ENCODE measurements at regions not wholly inside any gene's neighbourhood (a gene's known extent, or its start where the extent isn't known, plus 50 kb on each side); places are given as distances from the start of the nearest gene placed in this dataset.
"Not testable (repeated sequence)": the region's sequence is repeated elsewhere in the genome, so short reads cannot be mapped to it uniquely, and the experiment has no call there.

DNA sequence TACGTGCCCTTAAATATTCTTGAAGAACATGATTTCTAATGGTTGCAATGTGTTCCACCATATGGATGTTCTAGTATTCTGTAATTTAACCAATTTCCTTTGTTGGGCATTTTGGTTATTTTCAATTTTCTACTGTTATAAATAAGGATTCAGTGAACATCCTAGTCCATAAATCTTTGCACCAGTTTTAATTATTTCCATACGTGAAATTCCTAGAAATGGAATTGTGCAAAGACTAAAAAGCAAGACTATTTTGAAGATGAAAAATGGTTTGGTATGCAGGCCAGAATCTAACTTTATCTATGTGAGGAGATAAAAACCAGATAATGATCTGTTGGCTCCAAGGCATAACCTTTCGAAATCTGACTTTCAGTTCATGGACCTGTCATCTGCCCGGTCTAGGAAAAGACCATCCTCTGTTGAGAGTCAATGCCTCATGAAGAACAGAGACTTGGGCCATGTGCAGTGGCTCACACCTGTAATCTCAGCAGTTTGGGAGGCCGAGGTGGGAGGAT is 633.2 kb upstream of the NRP1 start:
- Histone ChIP-seq H3K4me2 (ENCODE audit: unreplicated experiment) (no peak overlapping the region), H3K9ac (no peak overlapping the region), H3K4me1 (ENCODE audit: insufficient read depth) (no peaks in the 10 kb centered on the region), H4K20me1 (ENCODE audit: insufficient read depth) (no peaks in the 10 kb centered on the region), H2AFZ (no peak overlapping the region), H3K9me3 (ENCODE audit: low read depth) (no peaks in the 10 kb centered on the region), H3K79me2 (ENCODE audit: insufficient read depth) (no peaks in the 10 kb centered on the region), H3K27me3 (replicated peaks; ENCODE audit: insufficient read depth) (no peaks in the 10 kb centered on the region), H3K9me2 (ENCODE audit: insufficient read depth) (no peaks in the 10 kb centered on the region), H3K27ac (no peak overlapping the region), H3K36me3 (ENCODE audit: low read depth) (no peaks in the 10 kb centered on the region), H3K4me3 (no peak overlapping the region), H3F3A (ENCODE audit: insufficient read depth) (no peaks in the 10 kb centered on the region)
- WGBS, 2 experiments (ENCODE audit: low coverage in 1 of 2, low lambda C conversion rate in 2 of 2, missing lambda C conversion rate in 2 of 2), result 24 to 25% methylated on average over 5 of the region's 5 CpGs
- no peak for TF ChIP-seq EZH2 (IDR thresholded peaks at IDR 0.05; ENCODE audit: insufficient read depth, poor library complexity, severe bottlenecking)
- no peak for TF ChIP-seq EZH2phosphoT487 (IDR thresholded peaks at IDR 0.05; ENCODE audit: insufficient read depth, low read depth)
- DNase-seq, result no peak
- in situ Hi-C loops (cut with MboI), result no loop called here

GRCh38 chr10:33966946-33967345 is 632.5 kb upstream of the NRP1 start:
- no peaks in the 10 kb centered on the region for H3F3A ChIP-seq (ENCODE audit: insufficient read depth)
- no peaks in the 10 kb centered on the region for H3K9me3 ChIP-seq (ENCODE audit: low read depth)
- H3K27me3 ChIP-seq (replicated peaks; ENCODE audit: insufficient read depth), result no peaks in the 10 kb centered on the region
- no peaks in the 10 kb centered on the region for H3K36me3 ChIP-seq (ENCODE audit: low read depth)
- H3K79me2 ChIP-seq (ENCODE audit: insufficient read depth), result no peaks in the 10 kb centered on the region
- H3K9me2 ChIP-seq (ENCODE audit: insufficient read depth), result no peaks in the 10 kb centered on the region
- TF ChIP-seq EZH2phosphoT487 (IDR thresholded peaks at IDR 0.05; ENCODE audit: insufficient read depth, low read depth), result no peak
- no peak for TF ChIP-seq EZH2 (IDR thresholded peaks at IDR 0.05; ENCODE audit: insufficient read depth, poor library complexity, severe bottlenecking)
- H3K4me2 ChIP-seq (ENCODE audit: unreplicated experiment), result no peak overlapping the region
- DNase-seq, result no peak
- in situ Hi-C loops (cut with MboI), result no loop called here
- no peak overlapping the region for H3K9ac ChIP-seq
- no peaks in the 10 kb centered on the region for H4K20me1 ChIP-seq (ENCODE audit: insufficient read depth)
- no peak overlapping the region for H3K4me3 ChIP-seq
- no peaks in the 10 kb centered on the region for H3K4me1 ChIP-seq (ENCODE audit: insufficient read depth)
- no peak overlapping the region for H2AFZ ChIP-seq
- H3K27ac ChIP-seq, result no peak overlapping the region
- WGBS, 2 experiments (ENCODE audit: low coverage in 1 of 2, low lambda C conversion rate in 2 of 2, missing lambda C conversion rate in 2 of 2), result 92 to 93% methylated on average over 4 of the region's 4 CpGs

DNA sequence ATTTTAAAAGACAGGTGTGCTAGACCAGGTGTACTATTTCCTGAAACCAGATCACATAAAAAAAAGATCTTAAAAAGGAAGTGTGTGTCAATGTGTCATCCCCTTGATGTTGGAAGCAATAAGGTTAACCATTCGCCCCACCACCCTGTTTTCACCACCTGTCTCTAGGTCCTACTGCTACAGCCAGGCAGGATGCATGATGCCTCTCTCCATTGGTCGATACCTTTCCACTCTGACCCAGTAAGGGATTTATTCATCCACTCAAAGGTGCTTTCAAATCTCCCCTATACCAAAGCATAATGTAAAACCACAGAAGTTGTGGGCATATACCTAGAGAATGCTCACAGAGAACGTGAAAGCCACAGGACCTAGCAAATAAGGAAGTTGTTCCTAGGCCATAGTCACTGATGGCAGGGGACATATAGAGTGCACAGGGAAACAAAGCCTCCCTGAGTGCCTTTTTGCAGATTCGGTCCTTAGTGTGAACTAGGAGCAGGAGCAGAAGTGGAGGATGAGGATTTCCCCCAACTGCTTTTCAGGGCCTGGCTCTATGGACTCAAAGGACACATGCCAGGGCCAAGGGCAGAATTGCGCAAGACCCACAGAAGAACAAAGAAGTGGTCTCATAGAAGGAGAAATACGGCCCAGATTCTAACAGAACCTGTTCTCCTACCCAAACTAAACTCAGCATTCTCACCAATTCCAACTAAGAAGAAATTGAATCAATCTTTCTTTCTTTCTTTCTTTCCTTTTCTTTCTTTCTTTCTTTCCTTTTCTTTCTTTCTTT is 631.5 kb upstream of the NRP1 start:
- Histone ChIP-seq H3K79me2 (ENCODE audit: insufficient read depth) (no peaks in the 10 kb centered on the region), H3K4me2 (ENCODE audit: unreplicated experiment) (no peak overlapping the region), H3K36me3 (ENCODE audit: low read depth) (no peaks in the 10 kb centered on the region), H3K27ac (no peak overlapping the region), H3K9me3 (ENCODE audit: low read depth) (no peaks in the 10 kb centered on the region), H3K4me3 (no peak overlapping the region), H3K27me3 (replicated peaks; ENCODE audit: insufficient read depth) (no peaks in the 10 kb centered on the region), H3F3A (ENCODE audit: insufficient read depth) (no peaks in the 10 kb centered on the region), H4K20me1 (ENCODE audit: insufficient read depth) (no peaks in the 10 kb centered on the region), H3K9me2 (ENCODE audit: insufficient read depth) (no peaks in the 10 kb centered on the region), H2AFZ (no peak overlapping the region), H3K9ac (no peak overlapping the region), H3K4me1 (ENCODE audit: insufficient read depth) (no peaks in the 10 kb centered on the region)
- TF ChIP-seq EZH2 (IDR thresholded peaks at IDR 0.05; ENCODE audit: insufficient read depth, poor library complexity, severe bottlenecking), result no peak
- no peak for TF ChIP-seq EZH2phosphoT487 (IDR thresholded peaks at IDR 0.05; ENCODE audit: insufficient read depth, low read depth)
- in situ Hi-C loops (cut with MboI), result no loop called here
- WGBS, 2 experiments (ENCODE audit: low coverage in 1 of 2, low lambda C conversion rate in 2 of 2, missing lambda C conversion rate in 2 of 2), result 79 to 82% methylated on average over 6 of the region's 6 CpGs
- no peak for DNase-seq

DNA sequence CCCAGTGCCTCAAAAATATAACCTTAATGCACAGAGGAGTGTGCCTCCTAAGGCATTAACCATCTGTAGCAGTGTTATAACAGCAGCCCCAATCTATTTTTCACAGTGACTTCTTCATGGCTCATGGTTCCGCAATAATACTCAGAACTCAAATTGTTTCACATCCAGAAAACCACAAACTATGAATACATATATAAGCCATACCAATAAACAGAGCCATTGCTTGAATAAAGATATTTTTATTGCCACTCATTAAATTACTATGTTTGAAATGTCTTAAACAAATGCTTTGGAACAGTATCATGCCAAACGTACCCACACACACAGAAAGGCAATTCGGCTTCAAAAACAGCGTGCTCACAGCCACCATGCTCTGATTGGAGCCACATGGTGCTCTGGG is 629.3 kb upstream of the NRP1 start:
- in situ Hi-C loops (cut with MboI), result no loop called here
- no peaks in the 10 kb centered on the region for H3K27me3 ChIP-seq (replicated peaks; ENCODE audit: insufficient read depth)
- no peaks in the 10 kb centered on the region for H3K9me3 ChIP-seq (ENCODE audit: low read depth)
- no peak for DNase-seq
- no peaks in the 10 kb centered on the region for H3K9me2 ChIP-seq (ENCODE audit: insufficient read depth)
- no peak for TF ChIP-seq EZH2phosphoT487 (IDR thresholded peaks at IDR 0.05; ENCODE audit: insufficient read depth, low read depth)
- TF ChIP-seq EZH2 (IDR thresholded peaks at IDR 0.05; ENCODE audit: insufficient read depth, poor library complexity, severe bottlenecking), result no peak
- H3F3A ChIP-seq (ENCODE audit: insufficient read depth), result no peaks in the 10 kb centered on the region
- no peak overlapping the region for H3K27ac ChIP-seq
- WGBS, 2 experiments (ENCODE audit: low coverage in 1 of 2, low lambda C conversion rate in 2 of 2, missing lambda C conversion rate in 2 of 2), result 92 to 97% methylated on average over 4 of the region's 4 CpGs
- no peaks in the 10 kb centered on the region for H3K36me3 ChIP-seq (ENCODE audit: low read depth)
- no peak overlapping the region for H2AFZ ChIP-seq
- H3K4me3 ChIP-seq, result no peak overlapping the region
- H3K79me2 ChIP-seq (ENCODE audit: insufficient read depth), result no peaks in the 10 kb centered on the region
- H3K4me2 ChIP-seq (ENCODE audit: unreplicated experiment), result no peak overlapping the region
- no peaks in the 10 kb centered on the region for H4K20me1 ChIP-seq (ENCODE audit: insufficient read depth)
- no peaks in the 10 kb centered on the region for H3K4me1 ChIP-seq (ENCODE audit: insufficient read depth)
- no peak overlapping the region for H3K9ac ChIP-seq

- H3K9me3 ChIP-seq (ENCODE audit: low read depth); H4K20me1 ChIP-seq (ENCODE audit: insufficient read depth); H2AFZ ChIP-seq; H3K9ac ChIP-seq; DNase-seq; H3K36me3 ChIP-seq (ENCODE audit: low read depth); H3F3A ChIP-seq (ENCODE audit: insufficient read depth); H3K79me2 ChIP-seq (ENCODE audit: insufficient read depth); H3K27ac ChIP-seq; H3K4me3 ChIP-seq; H3K9me2 ChIP-seq (ENCODE audit: insufficient read depth); H3K27me3 ChIP-seq (replicated peaks; ENCODE audit: insufficient read depth); H3K4me1 ChIP-seq (ENCODE audit: insufficient read depth); H3K4me2 ChIP-seq (ENCODE audit: unreplicated experiment); in situ Hi-C loops (cut with MboI): not testable (repeated sequence)
- 63 to 65% methylated on average over 4 of the region's 4 CpGs for WGBS, 2 experiments (ENCODE audit: low coverage in 1 of 2, low lambda C conversion rate in 2 of 2, missing lambda C conversion rate in 2 of 2)
These were observed 621.9 kb upstream of the NRP1 start for GRCh38 chr10:33956322-33956721.
